HG02840 (cell line): ENCODE measurements at regions not wholly inside any gene's neighbourhood (a gene's known extent, or its start where the extent isn't known, plus 50 kb on each side); places are given as distances from the start of the nearest gene placed in this dataset.

Experiments
- ATAC-seq: cut with Tn5 transposase; IDR thresholded peaks from one replicate; pipeline ENCODE4 v1.9.1; 2021; ENCODE audit warnings: mild to moderate bottlenecking, moderate library complexity, moderate number of reproducible peaks; ENCODE audit not compliant: unreplicated experiment, low FRiP score

GRCh38 chr1:81068726-81069125 is 732.0 kb upstream of the ADGRL2 start:
- ATAC-seq = no peak

- no peak for ATAC-seq
Measured at GRCh38 chr1:81053826-81054225, 746.9 kb upstream of the ADGRL2 start.

GRCh38 chr1:81052162-81052561 is 748.6 kb upstream of the ADGRL2 start:
- ATAC-seq = no peak

GRCh38 chr1:81050390-81050789 is 750.3 kb upstream of the ADGRL2 start:
- no peak for ATAC-seq

- no peak for ATAC-seq
Measured at GRCh38 chr1:81044708-81045107, 756.0 kb upstream of the ADGRL2 start.

- ATAC-seq = no peak
Measured at GRCh38 chr1:81042225-81042624, 758.5 kb upstream of the ADGRL2 start.

GRCh38 chr1:81034291-81034690 is 766.4 kb upstream of the ADGRL2 start:
- ATAC-seq = no peak

- ATAC-seq = no peak
Measured at GRCh38 chr1:81032973-81033425, 767.7 kb upstream of the ADGRL2 start.

- no peak for ATAC-seq
Measured at GRCh38 chr1:81032374-81032773, 768.4 kb upstream of the ADGRL2 start.

GRCh38 chr1:81030441-81030840 is 770.3 kb upstream of the ADGRL2 start:
- no peak for ATAC-seq

GRCh38 chr1:81029266-81029665 is 771.5 kb upstream of the ADGRL2 start:
- ATAC-seq = no peak

- no peak for ATAC-seq
Measured at GRCh38 chr1:81023187-81023724, 777.5 kb upstream of the ADGRL2 start.

GRCh38 chr1:81021134-81021533 is 779.6 kb upstream of the ADGRL2 start:
- ATAC-seq = no peak

- no peak for ATAC-seq
Measured at GRCh38 chr1:81020506-81020905, 780.2 kb upstream of the ADGRL2 start.

GRCh38 chr1:81010126-81010525 is 790.6 kb upstream of the ADGRL2 start:
- no peak for ATAC-seq

GRCh38 chr1:81008293-81008692 is 792.4 kb upstream of the ADGRL2 start:
- ATAC-seq = no peak

- ATAC-seq = no peak
Measured at GRCh38 chr1:81007024-81007423, 793.7 kb upstream of the ADGRL2 start.

- no peak for ATAC-seq
Measured at GRCh38 chr1:81006502-81006901, 794.2 kb upstream of the ADGRL2 start.

GRCh38 chr1:81004011-81004410 is 796.7 kb upstream of the ADGRL2 start:
- ATAC-seq = no peak

GRCh38 chr1:80994934-80995333 is 805.8 kb upstream of the ADGRL2 start:
- no peak for ATAC-seq

- no peak for ATAC-seq
Measured at GRCh38 chr1:80994038-80994437, 806.7 kb upstream of the ADGRL2 start.

GRCh38 chr1:80993154-80993980 is 807.4 kb upstream of the ADGRL2 start:
- no peak for ATAC-seq
